ENCODE measurements at regions not wholly inside any gene's neighbourhood (a gene's known extent, or its start where the extent isn't known, plus 50 kb on each side); places are given as distances from the start of the nearest gene placed in this dataset.

- intact Hi-C loops (cut with DNase I), result no loop called here
- ATAC-seq, result no peak
- H3K27me3 ChIP-seq, result no peaks in the 10 kb centered on the region
- no peak overlapping the region for H3K4me3 ChIP-seq
- peaks cover 0 to 8% (median 5%) of the 10 kb centered on the region in 3 donors for H3K4me1 ChIP-seq
- WGBS, 2 donors, result 31 to 36% methylated on average over 1 of the region's 1 CpG
- no peaks in the 10 kb centered on the region for H3K9me3 ChIP-seq
- no peak for DNase-seq
- H3K36me3 ChIP-seq, result no peaks in the 10 kb centered on the region
- TF ChIP-seq, protein P1, sequence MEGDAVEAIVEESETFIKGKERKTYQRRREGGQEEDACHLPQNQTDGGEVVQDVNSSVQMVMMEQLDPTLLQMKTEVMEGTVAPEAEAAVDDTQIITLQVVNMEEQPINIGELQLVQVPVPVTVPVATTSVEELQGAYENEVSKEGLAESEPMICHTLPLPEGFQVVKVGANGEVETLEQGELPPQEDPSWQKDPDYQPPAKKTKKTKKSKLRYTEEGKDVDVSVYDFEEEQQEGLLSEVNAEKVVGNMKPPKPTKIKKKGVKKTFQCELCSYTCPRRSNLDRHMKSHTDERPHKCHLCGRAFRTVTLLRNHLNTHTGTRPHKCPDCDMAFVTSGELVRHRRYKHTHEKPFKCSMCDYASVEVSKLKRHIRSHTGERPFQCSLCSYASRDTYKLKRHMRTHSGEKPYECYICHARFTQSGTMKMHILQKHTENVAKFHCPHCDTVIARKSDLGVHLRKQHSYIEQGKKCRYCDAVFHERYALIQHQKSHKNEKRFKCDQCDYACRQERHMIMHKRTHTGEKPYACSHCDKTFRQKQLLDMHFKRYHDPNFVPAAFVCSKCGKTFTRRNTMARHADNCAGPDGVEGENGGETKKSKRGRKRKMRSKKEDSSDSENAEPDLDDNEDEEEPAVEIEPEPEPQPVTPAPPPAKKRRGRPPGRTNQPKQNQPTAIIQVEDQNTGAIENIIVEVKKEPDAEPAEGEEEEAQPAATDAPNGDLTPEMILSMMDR (IDR thresholded peaks at IDR 0.05), result no peak
- FAIRE-seq, result no peak
- H3K27ac ChIP-seq, result no peak overlapping the region
These were observed 110.2 kb upstream of the FGF10 start for GRCh38 chr5:44499381-44499780.

DNA sequence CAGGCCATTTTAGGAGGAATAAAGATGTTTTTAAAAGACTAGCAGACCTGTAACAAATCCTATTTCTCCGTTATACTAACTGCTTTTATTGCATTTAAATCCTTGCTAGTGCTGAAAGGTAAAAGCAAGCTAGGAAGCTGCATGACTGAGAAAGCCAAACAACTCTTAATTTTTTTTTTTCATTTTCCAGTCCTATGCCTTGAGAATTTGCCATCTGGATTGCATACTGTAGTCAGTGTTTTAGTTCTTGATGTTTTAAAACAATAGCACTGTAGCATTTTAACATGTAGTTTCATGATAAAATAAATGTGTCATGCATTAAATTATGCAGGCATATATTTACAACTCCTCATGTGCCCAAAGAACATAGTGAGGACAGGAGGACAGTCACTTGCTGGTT is 108.4 kb upstream of the FGF10 start:
- DNase-seq, result no peak
- FAIRE-seq, result no peak

DNA sequence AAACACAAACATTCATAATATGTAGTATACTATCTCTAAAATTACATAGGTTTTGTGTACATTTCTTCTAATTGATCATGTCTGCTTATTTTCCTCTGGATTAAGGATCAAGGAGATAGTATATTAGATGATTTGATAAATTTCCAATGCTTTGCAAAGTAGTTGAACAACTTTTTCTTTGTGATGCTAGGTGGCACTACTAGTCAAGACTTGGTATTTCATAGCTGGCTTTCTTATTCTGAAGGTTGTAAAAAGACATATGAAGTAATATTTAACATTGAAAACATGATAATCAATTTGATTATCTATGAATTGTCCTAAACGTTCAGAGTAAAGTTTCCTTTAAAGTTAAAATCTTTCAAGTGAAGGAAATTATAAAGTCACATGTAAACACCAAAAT is 106.1 kb upstream of the FGF10 start:
- H3K4me3 ChIP-seq, result no peak overlapping the region
- FAIRE-seq, result no peak
- WGBS, 2 donors, result 32 to 45% methylated on average over 1 of the region's 1 CpG
- no peaks in the 10 kb centered on the region for H3K9me3 ChIP-seq
- H3K4me1 ChIP-seq, result peaks cover 0 to 8% (median 5%) of the 10 kb centered on the region in 3 donors
- intact Hi-C loops (cut with DNase I), result no loop called here
- no peak overlapping the region for H3K27ac ChIP-seq
- H3K27me3 ChIP-seq, result no peaks in the 10 kb centered on the region
- no peak for DNase-seq
- TF ChIP-seq, protein P1 (IDR thresholded peaks at IDR 0.05), result no peak
- ATAC-seq, result no peak
- H3K36me3 ChIP-seq, result no peaks in the 10 kb centered on the region

More for the DNA sequence above, 108.4 kb upstream of the FGF10 start:
- H3K4me3 ChIP-seq, result no peak overlapping the region
- TF ChIP-seq, protein P1 (IDR thresholded peaks at IDR 0.05), result no peak
- peak in 1 of 4 donors; percentile 38 for ATAC-seq
- H3K4me1 ChIP-seq, result peaks cover 0 to 8% (median 5%) of the 10 kb centered on the region in 3 donors
- no peaks in the 10 kb centered on the region for H3K27me3 ChIP-seq
- no peaks in the 10 kb centered on the region for H3K9me3 ChIP-seq
- no peaks in the 10 kb centered on the region for H3K36me3 ChIP-seq
- H3K27ac ChIP-seq, result no peak overlapping the region
- intact Hi-C loops (cut with DNase I), result no loop called here
- WGBS, 2 donors, result 39 to 44% methylated on average over 1 of the region's 1 CpG

DNA sequence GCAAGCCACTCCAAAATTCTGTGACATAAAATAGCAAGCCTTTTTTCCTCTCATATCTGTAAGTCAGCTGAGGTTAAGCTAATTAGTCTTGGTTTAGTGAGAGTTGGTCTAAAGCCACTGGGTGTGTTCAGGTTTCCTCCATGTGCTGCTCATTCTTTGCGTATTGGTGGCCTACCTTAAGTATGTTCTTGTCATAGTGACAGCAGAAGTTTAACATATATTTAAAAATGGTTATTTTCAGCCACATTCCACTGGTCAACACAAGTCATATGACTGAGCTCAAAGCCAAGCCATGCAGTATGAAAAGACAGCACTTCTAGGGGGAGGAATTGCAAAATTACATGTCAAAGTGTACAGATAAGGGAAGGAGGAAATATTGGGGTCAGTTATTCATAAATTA is 100.5 kb upstream of the FGF10 start:
- DNase-seq (no peak), FAIRE-seq (no peak), ATAC-seq (no peak)
- H3K4me1 ChIP-seq, result no peaks in the 10 kb centered on the region
- no peak overlapping the region for H3K27ac ChIP-seq
- H3K4me3 ChIP-seq, result no peak overlapping the region
- TF ChIP-seq, protein P1 (IDR thresholded peaks at IDR 0.05), result no peak
- no peaks in the 10 kb centered on the region for H3K36me3 ChIP-seq
- H3K27me3 ChIP-seq, result no peaks in the 10 kb centered on the region
- intact Hi-C loops (cut with DNase I), result no loop called here
- 90 to 94% methylated on average over 1 of the region's 1 CpG for WGBS, 2 donors
- no peaks in the 10 kb centered on the region for H3K9me3 ChIP-seq

DNA sequence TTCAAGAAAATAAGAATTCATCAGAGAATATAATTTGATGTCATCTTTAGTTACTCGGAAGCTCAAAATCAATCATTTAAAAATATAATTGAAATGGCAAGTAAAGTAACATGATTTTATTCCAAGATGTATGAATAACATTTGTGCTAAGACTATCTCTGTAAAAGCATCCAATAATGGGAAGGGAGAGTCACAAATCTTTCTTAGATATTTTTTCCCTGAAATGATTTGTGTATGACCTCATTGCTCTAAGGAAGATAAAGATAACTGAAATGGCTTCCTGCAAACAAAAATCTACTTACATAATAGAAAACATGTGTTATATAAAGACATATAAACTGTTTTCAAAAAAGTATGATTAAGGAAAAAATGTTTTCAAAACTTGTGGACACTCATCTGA is 97.4 kb upstream of the FGF10 start:
- TF ChIP-seq, protein P1 (IDR thresholded peaks at IDR 0.05), result no peak
- no peak overlapping the region for H3K4me3 ChIP-seq
- H3K27ac ChIP-seq, result no peak overlapping the region
- no peak for DNase-seq
- intact Hi-C loops (cut with DNase I), result no loop called here
- WGBS, 2 donors, result 86 to 90% methylated on average over 1 of the region's 1 CpG
- H3K27me3 ChIP-seq, result no peaks in the 10 kb centered on the region
- no peaks in the 10 kb centered on the region for H3K36me3 ChIP-seq
- no peaks in the 10 kb centered on the region for H3K9me3 ChIP-seq
- no peaks in the 10 kb centered on the region for H3K4me1 ChIP-seq
- ATAC-seq, result no peak
- no peak for FAIRE-seq
